Germinal center (tissue), 1 donor: ENCODE measurements at regions not wholly inside any gene's neighbourhood (a gene's known extent, or its start where the extent isn't known, plus 50 kb on each side); places are given as distances from the start of the nearest gene placed in this dataset.

Experiments used
- DNase-seq: peaks from one replicate; pipeline ENCODE4 v3.0.0; 2012; ENCODE audit warnings: mixed read lengths, low spot score

DNA sequence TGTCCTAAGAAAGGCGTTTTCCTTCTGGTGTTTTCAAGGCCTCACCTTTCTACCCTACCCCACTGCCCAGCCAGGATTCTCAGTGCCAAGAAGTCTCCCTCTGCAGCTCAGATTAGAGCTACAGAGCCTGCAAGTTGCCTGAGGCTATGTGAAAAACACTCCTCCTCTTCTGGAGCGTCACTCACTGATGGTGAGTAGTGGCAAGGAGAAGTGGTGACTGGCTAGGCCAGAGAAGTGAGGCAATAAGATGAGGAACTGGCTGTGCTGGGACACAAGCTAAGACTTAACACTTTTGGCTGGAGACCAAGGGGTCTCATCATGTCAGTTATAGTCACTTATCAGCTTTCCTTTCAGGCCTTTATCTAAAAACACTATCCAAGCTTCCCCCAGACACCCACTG lies 86.7 kb upstream of the PRKAR2B start:
- no peak for DNase-seq

DNA sequence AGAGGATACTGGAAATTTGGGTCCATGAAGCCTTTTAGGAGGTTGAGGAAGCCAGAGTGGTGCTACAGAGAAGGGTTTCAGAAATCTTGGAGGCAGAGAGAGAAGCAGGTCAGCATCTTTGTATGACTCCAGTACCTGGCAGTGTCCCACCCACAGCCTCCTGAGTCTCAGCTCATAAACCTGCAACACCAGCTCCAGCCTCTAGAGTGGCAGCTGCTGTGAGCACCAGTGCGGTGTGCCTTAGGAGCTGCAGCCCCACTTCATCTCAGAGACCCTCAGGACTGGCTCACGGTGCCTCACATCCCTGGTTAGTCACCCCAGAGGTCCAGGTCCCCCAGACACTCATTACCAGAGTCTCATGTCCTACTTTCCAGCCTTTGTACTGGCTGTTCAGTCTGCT lies 84.8 kb upstream of the PRKAR2B start:
- DNase-seq, result peak; percentile 18

DNA sequence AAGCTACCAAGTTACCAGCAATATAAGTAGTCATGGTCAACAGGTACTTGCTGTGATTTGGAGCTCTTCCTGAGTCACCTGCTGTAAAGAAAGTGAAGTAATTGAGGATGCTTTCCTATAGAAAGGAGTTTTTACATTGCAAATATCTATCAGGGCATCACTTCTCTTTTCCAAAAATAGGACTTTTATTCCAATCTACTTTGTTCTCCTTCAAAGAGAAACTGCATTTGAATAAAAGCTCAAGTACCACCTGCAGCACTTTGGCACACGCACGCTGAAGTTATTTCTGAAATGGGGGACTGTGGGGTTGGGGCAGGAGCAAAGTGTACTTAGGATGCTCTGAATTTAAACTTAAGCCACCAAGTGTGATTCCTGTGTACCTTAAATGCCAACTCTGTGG lies 81.8 kb upstream of the PRKAR2B start:
- peak; percentile 15 for DNase-seq

- DNase-seq, result no peak
These were observed 80.0 kb upstream of the PRKAR2B start for GRCh38 chr7:106964466-106964865.

DNA sequence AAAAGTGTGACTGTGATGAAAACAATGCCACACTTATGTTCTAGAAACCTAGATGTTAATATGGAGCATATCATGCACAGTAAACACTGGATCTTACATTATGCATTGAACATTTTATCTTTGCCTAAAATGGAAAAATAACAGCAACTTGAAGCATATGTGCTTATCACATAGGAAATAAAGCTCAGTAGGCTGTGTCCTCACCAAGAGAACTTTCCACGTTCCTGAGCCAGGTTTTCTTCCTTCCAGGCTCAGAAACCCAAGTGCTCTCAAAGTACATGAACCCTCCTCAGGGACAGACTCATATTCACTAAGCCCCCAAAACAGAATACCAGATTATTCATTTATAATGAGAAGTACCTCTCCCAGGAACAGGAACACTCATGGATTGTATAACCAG lies 79.4 kb upstream of the PRKAR2B start:
- DNase-seq, result no peak

DNA sequence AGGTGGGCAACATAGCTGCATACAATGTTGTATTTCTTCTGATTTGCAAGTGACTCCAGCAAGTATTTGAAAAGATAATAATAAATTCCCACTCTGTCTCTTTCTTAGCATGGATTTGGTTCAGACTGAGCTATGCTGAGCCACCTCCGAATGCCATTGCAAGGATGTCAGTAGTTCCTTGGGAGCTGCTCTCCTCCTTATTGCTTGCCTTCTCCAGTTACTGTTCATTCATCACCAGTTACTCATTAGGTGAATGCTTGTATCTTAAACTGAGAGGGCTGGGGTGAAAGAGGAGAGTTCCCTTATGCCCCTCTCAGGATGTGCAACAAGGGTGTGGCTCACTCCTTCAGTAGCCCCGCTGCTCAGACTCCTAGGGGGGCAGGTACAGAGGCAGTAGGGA lies 78.4 kb upstream of the PRKAR2B start:
- no peak for DNase-seq

- no peak for DNase-seq
These were observed 76.3 kb upstream of the PRKAR2B start for GRCh38 chr7:106968160-106968559.

DNA sequence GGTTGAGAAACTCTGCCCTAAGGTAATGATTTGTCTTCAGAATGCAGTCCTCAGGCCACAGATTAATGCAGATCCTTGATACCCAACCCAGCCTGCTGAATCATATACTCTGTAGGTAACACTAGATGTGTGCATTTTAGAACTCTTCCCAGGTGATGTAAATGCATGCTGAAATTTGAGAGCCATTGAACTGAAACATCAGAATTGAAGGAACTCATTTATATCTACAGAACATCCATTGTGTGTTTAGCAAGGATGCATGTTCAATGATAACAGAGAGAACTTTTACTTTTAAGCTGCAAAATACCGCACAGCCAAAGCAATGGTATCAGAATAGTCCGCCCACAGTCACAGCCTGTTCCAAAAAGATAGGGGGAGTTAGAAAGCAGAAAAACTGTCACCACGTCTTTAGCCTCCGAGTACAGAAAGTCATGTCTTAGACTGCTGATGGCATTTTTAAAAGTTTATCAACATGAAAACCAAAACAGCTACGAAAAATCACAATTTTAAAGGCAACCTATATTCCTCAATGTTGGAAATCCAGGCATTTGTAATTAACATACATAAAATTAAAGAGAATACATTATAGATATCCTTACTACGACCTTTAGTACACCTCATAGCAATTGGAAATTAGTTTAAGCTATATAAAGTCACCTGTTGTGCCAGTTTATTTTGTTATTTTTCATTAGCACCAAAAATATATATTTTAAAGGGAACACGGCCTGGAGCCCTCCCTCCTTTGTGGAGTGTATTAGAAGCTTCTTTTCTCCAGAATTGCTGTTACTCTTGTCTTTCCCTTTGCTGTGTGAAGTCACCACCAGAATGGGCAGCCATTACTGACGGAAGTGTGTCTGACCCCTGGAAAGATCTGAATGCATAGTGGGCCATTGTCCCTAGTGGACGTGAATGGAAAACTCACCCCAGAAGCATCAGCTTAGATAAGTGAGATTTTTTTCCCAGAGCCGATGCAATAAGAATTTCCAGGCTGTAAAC lies 65.8 kb upstream of the PRKAR2B start:
- DNase-seq, result no peak

DNA sequence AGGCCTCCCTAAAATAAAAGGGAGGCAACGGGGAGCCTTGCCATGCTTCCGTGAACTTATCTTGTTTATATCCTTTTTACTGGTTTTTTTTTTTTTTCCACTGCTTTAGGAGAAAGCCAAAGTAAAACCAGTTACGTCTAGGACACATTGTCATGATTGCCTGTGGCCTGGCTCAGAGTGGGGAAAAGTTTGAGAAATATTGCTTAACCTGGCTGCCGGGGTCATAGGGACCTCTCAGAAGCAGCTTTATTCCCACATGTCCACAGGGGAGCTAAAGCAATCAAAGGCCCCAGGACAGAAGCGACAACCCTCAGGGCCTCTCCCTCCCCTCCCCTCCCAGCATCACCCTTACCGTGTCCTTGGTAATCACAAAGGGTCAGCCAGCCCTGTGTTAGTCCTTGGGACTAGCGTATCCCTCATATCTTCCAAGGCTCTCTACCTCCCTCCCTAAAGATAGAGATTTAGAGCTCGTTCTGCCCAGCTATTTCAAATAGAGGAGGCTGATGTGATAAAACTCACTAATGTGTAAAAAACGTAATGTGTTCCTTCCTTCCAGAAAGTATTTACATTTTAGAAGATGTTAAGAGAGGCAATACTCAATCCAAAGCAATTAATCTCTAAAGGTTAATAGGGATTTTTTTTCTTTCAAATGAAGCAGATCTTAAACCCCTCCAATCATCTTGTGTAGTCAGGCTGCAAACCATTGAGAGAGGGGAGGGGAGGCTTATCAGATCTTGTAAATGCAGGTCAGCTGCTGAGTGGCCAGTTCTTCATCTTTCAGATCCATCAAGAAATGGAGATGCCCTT lies 64.8 kb upstream of the PRKAR2B start:
- no peak for DNase-seq

DNA sequence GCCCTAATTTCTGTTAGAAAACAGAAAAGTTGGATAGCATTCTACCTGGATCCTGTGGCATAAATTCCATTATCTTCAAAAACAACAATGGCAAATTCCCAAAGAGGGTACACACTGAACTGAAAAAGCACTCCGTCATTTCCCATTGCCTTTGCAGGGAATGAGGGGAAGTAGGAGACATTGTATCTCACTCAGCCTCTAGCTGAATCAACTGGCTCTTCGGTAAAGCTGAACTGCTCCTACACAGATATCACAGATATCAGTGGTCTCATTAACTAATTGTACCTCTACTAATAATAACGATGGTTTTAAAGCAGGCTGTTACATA lies 64.2 kb upstream of the PRKAR2B start:
- DNase-seq, result no peak

- DNase-seq, result no peak
These were observed 62.1 kb upstream of the PRKAR2B start for GRCh38 chr7:106982415-106982814.

GRCh38 chr7:106984034-106984433 lies 60.5 kb upstream of the PRKAR2B start:
- DNase-seq, result no peak

DNA sequence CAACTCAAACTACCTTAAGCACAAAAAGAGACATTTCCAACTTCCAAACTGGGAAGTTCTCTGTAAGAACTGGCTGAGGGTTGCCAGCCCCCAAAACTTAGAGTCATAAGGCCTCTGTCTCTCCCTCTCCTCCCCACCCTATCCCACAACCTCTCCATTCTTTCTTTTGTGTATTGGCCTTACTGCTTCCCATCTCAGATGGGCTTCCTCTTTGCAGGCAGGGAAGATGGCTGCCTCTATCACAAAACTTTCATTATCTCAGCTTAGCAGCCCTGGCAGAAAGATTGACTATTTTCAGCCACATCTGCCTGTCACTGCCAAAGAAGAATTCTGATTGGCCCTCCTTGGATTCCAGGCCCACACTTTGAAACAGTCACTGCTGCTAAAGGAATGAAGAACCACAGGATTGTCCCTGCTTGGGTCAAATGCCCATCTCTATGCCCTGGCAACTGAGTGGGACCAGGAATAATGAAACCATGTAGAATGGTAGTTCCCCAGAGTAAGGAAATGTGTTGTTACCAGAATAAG lies 58.0 kb upstream of the PRKAR2B start:
- DNase-seq, result no peak

- no peak for DNase-seq
These were observed 56.7 kb upstream of the PRKAR2B start for GRCh38 chr7:106987777-106988176.

GRCh38 chr7:106992511-106992910 lies 52.0 kb upstream of the PRKAR2B start:
- DNase-seq, result no peak
